Transverse colon (tissue), 3 donors: ENCODE measurements at regions not wholly inside any gene's neighbourhood (a gene's known extent, or its start where the extent isn't known, plus 50 kb on each side); places are given as distances from the start of the nearest gene placed in this dataset.

Experiments
- CTCF ChIP-seq, 5 experiments: fragments of 200-600 bp in 3 of 5; fragments of 450-650 bp in 2 of 5; sonication (generic) in 3 of 5; IDR thresholded peaks; 1 replicate in 2 of 5; 2 replicates in 3 of 5; pipeline ENCODE4 v1.5.1; 2016 to 2017; ENCODE audit warnings: antibody characterized with exemption in 5 of 5, inconsistent platforms in 3 of 5, mild to moderate bottlenecking in 2 of 5, moderate library complexity in 1 of 5
- EP300 ChIP-seq: sonication (generic); formaldehyde crosslinking; IDR thresholded peaks from one replicate; pipeline ENCODE4 v1.6.1; 2017; ENCODE audit warnings: antibody characterized with exemption, low read depth

GRCh38 chr12:9391815-9392214 is 183.6 kb upstream of the PZP start:
- no peak for TF ChIP-seq CTCF (IDR thresholded peaks at IDR 0.05)
- no peak for TF ChIP-seq EP300
